T-cell (primary cell): ENCODE measurements at regions not wholly inside any gene's neighbourhood (a gene's known extent, or its start where the extent isn't known, plus 50 kb on each side); places are given as distances from the start of the nearest gene placed in this dataset.
"Not testable (repeated sequence)": the region's sequence is repeated elsewhere in the genome, so short reads cannot be mapped to it uniquely, and the experiment has no call there.

Experiments
- ATAC-seq, 4 experiments: fragments of 200-7000 bp in 3 of 4; fragments of 150-1000 bp in 1 of 4; cut with Tn5 transposase; replicated peaks in 1 of 4; 1 replicate in 3 of 4; 2 replicates in 1 of 4; pipeline ENCODE4 v1.10.0; 2021; ENCODE audit warnings: moderate library complexity in 3 of 4, mild to moderate bottlenecking in 2 of 4, moderate number of reproducible peaks in 1 of 4
- CTCF ChIA-PET, 2 donors: fragments of 300-600 bp; sonication (Branson Sonifier 250); formaldehyde crosslinking; loops; one replicate each; lab custom pipeline; 2022; ENCODE audit warnings: antibody characterized with exemption in 2 of 2; lab: Charles Lee
- POLR2A ChIA-PET, 2 donors: fragments of 300-600 bp; sonication (Branson Sonifier 250); formaldehyde crosslinking; loops; one replicate each; lab custom pipeline; 2022; ENCODE audit warnings: antibody characterized with exemption in 2 of 2; lab: Charles Lee
- DNase-seq, 35 experiments: peaks; one replicate each; pipeline versions ENCODE4 v3.0.0 to v3.0.0-alpha.2; 2013 to 2023
- H3K27ac ChIP-seq: one replicate; pipeline ENCODE4 v1.5.1; 2013; ENCODE audit warnings: low read length
- H3K27me3 ChIP-seq, 2 experiments: replicated peaks in 1 of 2; 1 replicate in 1 of 2; 2 replicates in 1 of 2; pipeline versions ENCODE4 v1.6.1 to v1.7.0; 2013; ENCODE audit warnings: low read length in 1 of 2, mixed read lengths in 1 of 2; ENCODE audit not compliant: control insufficient read depth in 2 of 2, insufficient read depth in 2 of 2; ENCODE audit errors: extremely low read depth in 1 of 2
- H3K36me3 ChIP-seq, 2 donors: 1 replicate in 1 of 2; 2 replicates in 1 of 2; pipeline versions ENCODE4 v1.6.1 to v1.7.0; 2013; ENCODE audit warnings: low read length in 1 of 2; ENCODE audit not compliant: control insufficient read depth in 2 of 2, insufficient read depth in 1 of 2; ENCODE audit errors: extremely low read depth in 1 of 2
- H3K4me1 ChIP-seq, 2 experiments: 1 replicate in 1 of 2; 2 replicates in 1 of 2; pipeline versions ENCODE4 v1.6.1 to v1.7.0; 2013; ENCODE audit warnings: low read length in 2 of 2, mixed read lengths in 1 of 2; ENCODE audit not compliant: insufficient read depth in 2 of 2, control insufficient read depth in 1 of 2; ENCODE audit errors: extremely low read depth in 1 of 2
- H3K4me3 ChIP-seq, 2 donors: 1 replicate in 1 of 2; 2 replicates in 1 of 2; pipeline versions ENCODE4 v1.5.1 to v1.7.0; 2013; ENCODE audit warnings: mild to moderate bottlenecking in 2 of 2, low read length in 1 of 2, moderate library complexity in 1 of 2; ENCODE audit not compliant: control insufficient read depth in 1 of 2; ENCODE audit errors: extremely low read depth in 1 of 2
- H3K9me3 ChIP-seq: 2 replicates; pipeline ENCODE4 v1.7.0; 2013
- H3K27ac Mint-ChIP-seq, 2 donors: one replicate each; pipeline ENCODE4 v1.8.0; 2020 to 2021; ENCODE audit warnings: mild to moderate bottlenecking in 2 of 2, mixed read lengths in 2 of 2
- H3K27me3 Mint-ChIP-seq, 2 donors: one replicate each; pipeline ENCODE4 v1.8.0; 2021 to 2022; ENCODE audit warnings: mixed read lengths in 2 of 2
- H3K36me3 Mint-ChIP-seq: one replicate; pipeline ENCODE4 v1.8.0; 2021; ENCODE audit warnings: mixed read lengths
- H3K4me1 Mint-ChIP-seq, 3 donors: one replicate each; pipeline ENCODE4 v1.8.0; 2020 to 2022; ENCODE audit warnings: mixed read lengths in 3 of 3, mild to moderate bottlenecking in 1 of 3
- H3K4me3 Mint-ChIP-seq, 3 donors: one replicate each; pipeline ENCODE4 v1.8.0; 2020 to 2022; ENCODE audit warnings: mild to moderate bottlenecking in 3 of 3, mixed read lengths in 3 of 3, moderate library complexity in 3 of 3
- H3K9me3 Mint-ChIP-seq, 3 donors: one replicate each; pipeline ENCODE4 v1.8.0; 2020 to 2022; ENCODE audit warnings: mixed read lengths in 3 of 3
- WGBS: methylation state at CpG from one replicate; pipeline ENCODE4 v1.1.5; 2013; ENCODE audit warnings: missing lambda C conversion rate; ENCODE audit not compliant: insufficient coverage; 5-methylcytosine and 5-hydroxymethylcytosine counted together

DNA sequence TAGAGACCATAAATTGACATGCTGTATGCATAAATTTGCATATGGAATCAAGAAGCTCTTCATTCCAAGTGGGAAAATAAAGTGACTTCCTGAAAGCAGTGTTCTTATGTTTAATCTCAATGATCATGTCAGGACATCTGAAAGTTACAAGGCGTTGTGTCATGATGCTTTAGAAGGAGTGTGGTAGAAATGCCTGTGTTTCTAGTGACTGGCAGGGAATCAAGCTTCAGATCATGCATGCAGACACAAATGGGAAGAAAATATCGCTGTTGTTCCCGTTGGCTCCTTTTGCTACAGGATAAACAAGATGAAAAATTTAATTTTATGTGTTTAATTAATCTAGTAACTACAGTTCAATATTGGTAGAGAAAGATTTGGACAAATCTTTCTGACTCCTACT is 298.1 kb upstream of the SYT1 start:
- H3K27ac ChIP-seq = no peak overlapping the region
- no peak for DNase-seq
- Mint-ChIP-seq H3K27ac (no peak overlapping the region), H3K9me3 (peaks cover 0 to 10% (median 7%) of the 10 kb centered on the region in 3 donors), H3K27me3 (no peaks in the 10 kb centered on the region), H3K36me3 (no peaks in the 10 kb centered on the region), H3K4me1 (no peaks in the 10 kb centered on the region), H3K4me3 (no peak overlapping the region)
- POLR2A ChIA-PET = interaction anchor here in 1 of 2 donors (0.5 kb wide), 1 partner anchor 10 kb away, joined by 3 read pairs; no protein-coding TSS in a partner anchor
- H3K27me3 ChIP-seq = no peaks in the 10 kb centered on the region
- no peaks in the 10 kb centered on the region for H3K9me3 ChIP-seq
- H3K36me3 ChIP-seq = no peaks in the 10 kb centered on the region
- no peak overlapping the region for H3K4me3 ChIP-seq
- ATAC-seq = no peak
- CTCF ChIA-PET = no interaction called here
- 64% methylated on average over 1 of the region's 3 CpGs for WGBS
- no peaks in the 10 kb centered on the region for H3K4me1 ChIP-seq

DNA sequence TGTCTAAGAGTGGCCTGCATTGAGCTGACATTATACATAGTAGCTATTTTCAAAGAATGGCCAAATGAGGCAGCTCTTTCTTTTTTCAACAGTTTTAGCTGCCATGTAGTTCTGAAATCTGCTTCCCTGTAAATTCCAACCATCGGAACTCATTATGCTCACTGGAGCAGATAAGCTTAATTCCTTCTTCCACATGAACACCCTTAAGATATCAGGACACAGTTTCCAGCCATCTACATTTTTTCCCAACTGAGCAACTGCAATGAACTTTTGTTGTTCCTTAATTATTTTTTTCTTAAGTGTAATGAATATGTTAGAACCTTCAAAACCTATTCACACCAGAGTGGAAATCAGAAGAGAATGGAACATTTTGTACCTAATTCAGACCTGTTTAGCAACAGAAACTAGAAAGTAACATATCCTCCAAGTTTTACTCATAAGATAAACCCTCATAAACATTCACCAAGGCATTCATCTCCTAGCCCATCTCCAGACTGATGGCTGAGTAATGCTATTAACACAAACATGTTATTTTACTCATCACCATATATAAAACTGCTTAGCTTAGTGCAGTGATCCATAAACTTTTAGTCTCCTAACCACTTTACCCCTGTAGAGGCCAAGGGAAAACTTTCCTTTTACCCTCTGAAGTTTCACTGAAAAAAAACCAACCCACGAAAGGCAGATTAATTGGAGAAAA is 296.1 kb upstream of the SYT1 start:
- WGBS = 100% methylated on average over 1 of the region's 2 CpGs
- Mint-ChIP-seq H3K4me3 (no peak overlapping the region), H3K9me3 (peaks cover 0 to 14% (median 11%) of the 10 kb centered on the region in 3 donors), H3K27ac (no peak overlapping the region), H3K4me1 (no peaks in the 10 kb centered on the region), H3K36me3 (no peaks in the 10 kb centered on the region), H3K27me3 (no peaks in the 10 kb centered on the region)
- no peak overlapping the region for H3K4me3 ChIP-seq
- no peak overlapping the region for H3K27ac ChIP-seq
- ATAC-seq (no peak), DNase-seq (no peak)
- H3K4me1 ChIP-seq = no peaks in the 10 kb centered on the region
- no peaks in the 10 kb centered on the region for H3K36me3 ChIP-seq
- CTCF ChIA-PET = no interaction called here
- no peaks in the 10 kb centered on the region for H3K9me3 ChIP-seq
- POLR2A ChIA-PET = no interaction called here
- no peaks in the 10 kb centered on the region for H3K27me3 ChIP-seq

DNA sequence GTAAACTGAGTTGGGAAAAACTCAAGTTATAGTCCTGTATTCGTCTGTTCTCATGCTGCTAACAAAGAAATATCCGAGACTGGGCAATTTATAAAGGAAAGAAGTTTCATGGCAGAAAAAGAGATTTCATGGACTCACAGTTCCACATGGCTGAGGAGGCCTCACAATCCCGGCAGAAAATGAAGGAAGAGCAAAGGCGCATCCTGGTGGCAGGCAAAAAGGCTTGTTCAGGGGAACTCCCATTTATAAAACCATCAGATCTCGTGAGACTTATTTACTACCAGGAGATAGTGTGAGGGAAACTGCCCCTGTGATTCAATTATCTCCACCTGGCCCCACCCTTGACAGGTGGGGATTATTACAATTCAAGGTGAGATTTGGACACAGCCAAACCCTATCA is 292.6 kb upstream of the SYT1 start:
- Histone ChIP-seq H3K27ac (no peak overlapping the region), H3K27me3 (no peaks in the 10 kb centered on the region), H3K4me3 (no peak overlapping the region), H3K4me1 (no peaks in the 10 kb centered on the region), H3K9me3 (no peaks in the 10 kb centered on the region), H3K36me3 (no peaks in the 10 kb centered on the region)
- DNase-seq = no peak
- Mint-ChIP-seq H3K27ac (no peak overlapping the region), H3K27me3 (no peaks in the 10 kb centered on the region), H3K4me1 (no peaks in the 10 kb centered on the region), H3K36me3 (no peaks in the 10 kb centered on the region), H3K4me3 (no peak overlapping the region), H3K9me3 (peaks cover 0 to 24% (median 15%) of the 10 kb centered on the region in 3 donors)
- POLR2A ChIA-PET = no interaction called here
- CTCF ChIA-PET = no interaction called here
- no peak for ATAC-seq
- 76% methylated on average over 2 of the region's 5 CpGs for WGBS

DNA sequence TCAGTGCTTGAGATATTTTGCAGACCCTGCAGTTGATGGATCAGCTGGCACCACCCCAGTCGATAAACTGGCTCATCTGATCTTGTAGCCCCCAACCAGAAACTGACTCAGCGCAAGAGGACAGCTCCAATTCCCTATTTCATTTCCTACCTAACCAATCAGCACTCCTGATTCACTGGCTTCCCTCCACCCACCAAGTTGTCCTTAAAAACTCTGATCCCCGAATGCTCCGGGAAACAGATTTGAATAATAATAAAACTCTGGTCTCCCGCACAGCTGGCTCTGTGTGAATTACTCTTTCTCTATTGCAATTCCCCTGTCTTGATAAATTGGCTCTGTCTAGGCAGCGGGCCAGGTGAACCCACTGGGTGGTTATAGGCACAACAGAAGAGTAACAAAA is 289.4 kb upstream of the SYT1 start:
- H3K27ac ChIP-seq, H3K27ac Mint-ChIP-seq, DNase-seq, H3K4me1 Mint-ChIP-seq, H3K27me3 Mint-ChIP-seq, H3K27me3 ChIP-seq, ATAC-seq, POLR2A ChIA-PET, H3K4me3 ChIP-seq, H3K4me3 Mint-ChIP-seq, H3K9me3 ChIP-seq, H3K4me1 ChIP-seq, CTCF ChIA-PET, H3K36me3 ChIP-seq, H3K36me3 Mint-ChIP-seq: not testable (repeated sequence)
- 92% methylated on average over 2 of the region's 6 CpGs for WGBS
- H3K9me3 Mint-ChIP-seq = peaks cover 0 to 32% (median 23%) of the 10 kb centered on the region in 3 donors

DNA sequence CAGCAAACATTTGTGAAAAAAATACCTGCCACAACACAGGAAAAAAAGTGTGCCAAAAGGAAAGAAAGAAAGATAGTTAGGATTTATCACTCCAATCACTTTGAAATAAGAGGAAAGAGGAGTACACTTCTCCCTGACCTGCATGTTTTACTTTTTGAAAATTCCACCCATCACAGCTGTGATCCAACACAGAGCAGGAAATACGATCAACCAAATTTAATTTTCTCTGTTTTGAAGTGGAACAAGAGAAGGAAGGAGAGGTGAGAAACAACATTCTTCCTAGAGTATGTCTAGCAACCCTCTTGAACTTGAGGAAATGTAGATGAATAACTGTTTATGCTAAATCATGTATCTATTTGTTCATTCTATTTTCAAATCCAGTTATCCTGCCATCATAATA is 284.7 kb upstream of the SYT1 start:
- peaks cover 6 to 31% (median 19%) of the 10 kb centered on the region in 3 donors for H3K9me3 Mint-ChIP-seq

DNA sequence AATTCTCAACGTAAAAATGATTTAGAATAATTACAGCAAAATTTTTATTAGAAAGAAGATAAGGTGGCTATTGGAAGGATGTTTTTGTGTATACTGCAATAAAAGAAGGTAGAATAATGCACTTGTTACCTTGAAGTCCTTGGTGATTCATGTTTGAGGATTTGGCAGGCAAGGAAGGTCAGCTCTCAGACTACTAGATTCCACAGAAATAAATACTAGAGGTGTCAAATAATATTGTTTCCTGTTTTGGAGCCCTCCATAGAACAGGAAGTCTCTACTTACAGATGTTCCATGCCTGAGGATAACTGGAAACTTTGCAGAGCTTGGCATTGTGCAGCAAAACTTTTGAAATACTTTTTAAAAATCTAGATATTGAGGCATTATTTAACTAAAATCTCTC is 284.3 kb upstream of the SYT1 start:
- Histone ChIP-seq H3K9me3 (no peaks in the 10 kb centered on the region), H3K27me3 (no peaks in the 10 kb centered on the region), H3K27ac (no peak overlapping the region), H3K4me3 (no peak overlapping the region), H3K4me1 (no peaks in the 10 kb centered on the region), H3K36me3 (no peaks in the 10 kb centered on the region)
- ChIA-PET CTCF (no interaction called here), POLR2A (no interaction called here)
- peaks cover 9 to 29% (median 22%) of the 10 kb centered on the region in 3 donors for H3K9me3 Mint-ChIP-seq
- H3K36me3 Mint-ChIP-seq = no peaks in the 10 kb centered on the region
- DNase-seq (no peak), ATAC-seq (no peak)
- H3K4me1 Mint-ChIP-seq = no peaks in the 10 kb centered on the region
- H3K4me3 Mint-ChIP-seq = no peak overlapping the region
- WGBS = no CpG with 5 or more reads among the region's 1 CpG
- H3K27ac Mint-ChIP-seq = no peak overlapping the region
- H3K27me3 Mint-ChIP-seq = no peaks in the 10 kb centered on the region

More for the DNA sequence above, 284.7 kb upstream of the SYT1 start:
- Histone ChIP-seq H3K27me3 (no peaks in the 10 kb centered on the region), H3K27ac (no peak overlapping the region), H3K4me1 (no peaks in the 10 kb centered on the region), H3K36me3 (no peaks in the 10 kb centered on the region), H3K4me3 (no peak overlapping the region), H3K9me3 (no peaks in the 10 kb centered on the region)
- no peak for ATAC-seq
- H3K36me3 Mint-ChIP-seq = no peaks in the 10 kb centered on the region
- H3K4me1 Mint-ChIP-seq = no peaks in the 10 kb centered on the region
- no peak overlapping the region for H3K4me3 Mint-ChIP-seq
- DNase-seq = no peak
- no peak overlapping the region for H3K27ac Mint-ChIP-seq
- no peaks in the 10 kb centered on the region for H3K27me3 Mint-ChIP-seq
- ChIA-PET POLR2A (no interaction called here), CTCF (no interaction called here)
- no CpG with 5 or more reads among the region's 1 CpG for WGBS
